K562 (cell line): ENCODE measurements at regions not wholly inside any gene's neighbourhood (a gene's known extent, or its start where the extent isn't known, plus 50 kb on each side); places are given as distances from the start of the nearest gene placed in this dataset.

Source experiments
- ATAC-seq: fragments of 200-7000 bp; cut with Tn5 transposase; 3 replicates; pipeline ENCODE4 v1.9.1; 2020; ENCODE audit warnings: moderate library complexity
- BruUV-seq: library from RNA; stranded (reverse); fragments of 400-500 nt; replicated peaks from 2 replicates; lab custom pipeline; 2021; lab: Mats Ljungman, UMichigan
- CTCF ChIA-PET: fragments of 300-600 bp; formaldehyde crosslinking; extraction: SDS; loops from one replicate; lab custom pipeline; 2021; ENCODE audit warnings: low intra/inter-chr PET ratio; lab: Yijun Ruan, JAX
- POLR2A ChIA-PET: fragments of 300-600, 350-650 bp; sonication (Branson Sonifier 250); formaldehyde crosslinking; extraction: SDS; loops from one replicate; lab custom pipeline; 2021; ENCODE audit warnings: antibody characterized with exemption, inconsistent platforms; lab: Yijun Ruan, JAX
- DNase-seq, 4 experiments: peaks; one replicate each; pipeline versions ENCODE4 v3.0.0 to v3.0.0-alpha.2; 2011 to 2018; ENCODE audit warnings: low spot score in 3 of 4, mixed read lengths in 3 of 4; ENCODE audit errors: extremely low read depth in 1 of 4
- FAIRE-seq: peaks from 2 replicates; lab custom pipeline; 2011; peaks lifted over from hg19 to GRCh38; lab: Jason Lieb, UNC
- H2AFZ ChIP-seq: 2 replicates; pipeline ENCODE4 v1.6.0; 2011; ENCODE audit warnings: low read depth, low read length, control low read depth, inconsistent platforms
- H3K27ac ChIP-seq: fragments of 200-600 bp; 3 replicates; pipeline ENCODE4 v1.8.0; 2011; ENCODE audit warnings: low read depth, mild to moderate bottlenecking, control low read depth, inconsistent platforms, low read length, moderate library complexity, mixed read lengths; ENCODE audit errors: extremely low read depth
- H3K27me3 ChIP-seq, 2 experiments: fragments of 300-600 bp in 1 of 2; 2 replicates in 1 of 2; 3 replicates in 1 of 2; pipeline versions ENCODE4 v1.6.0 to v1.8.0; 2011; ENCODE audit warnings: inconsistent platforms in 2 of 2, low read length in 2 of 2, mild to moderate bottlenecking in 1 of 2, mixed read lengths in 1 of 2, moderate library complexity in 1 of 2; ENCODE audit not compliant: control insufficient read depth in 2 of 2, insufficient read depth in 2 of 2
- H3K36me3 ChIP-seq: fragments of 300-600 bp; 3 replicates; pipeline ENCODE4 v1.8.0; 2011; ENCODE audit warnings: mild to moderate bottlenecking, low read length, inconsistent platforms; ENCODE audit not compliant: control insufficient read depth, insufficient read depth
- H3K4me1 ChIP-seq, 2 experiments: fragments of 200-600 bp in 1 of 2; replicated peaks in 1 of 2; 2 replicates in 1 of 2; 3 replicates in 1 of 2; pipeline versions ENCODE4 v1.5.1 to v1.8.0; 2011; ENCODE audit warnings: inconsistent platforms in 2 of 2, low read length in 2 of 2, mild to moderate bottlenecking in 1 of 2, mixed read lengths in 1 of 2, moderate library complexity in 1 of 2; ENCODE audit not compliant: control insufficient read depth in 2 of 2, insufficient read depth in 2 of 2
- H3K4me2 ChIP-seq: 2 replicates; pipeline ENCODE4 v1.6.1; 2011; ENCODE audit warnings: low read length, control low read depth, inconsistent platforms, mixed read lengths; ENCODE audit not compliant: insufficient read depth
- H3K4me3 ChIP-seq: fragments of 200-600 bp; sonication (generic), shearing (Covaris generic); 2 replicates; pipeline ENCODE4 v1.5.1; 2016; ENCODE audit warnings: control low read depth, inconsistent platforms
- H3K79me2 ChIP-seq: fragments of 200-600 bp; 3 replicates; pipeline ENCODE4 v1.8.0; 2011; ENCODE audit warnings: low read length, inconsistent platforms; ENCODE audit not compliant: control insufficient read depth, insufficient read depth
- H3K9ac ChIP-seq, 2 experiments: 2 replicates each; pipeline versions ENCODE4 v1.6.0 to v1.6.1; 2011; ENCODE audit warnings: low read depth in 2 of 2, low read length in 2 of 2, control low read depth in 1 of 2, inconsistent platforms in 1 of 2, mild to moderate bottlenecking in 1 of 2, mixed read lengths in 1 of 2; ENCODE audit not compliant: insufficient read depth in 1 of 2
- H3K9me1 ChIP-seq: one replicate; pipeline ENCODE4 v1.6.0; 2011; ENCODE audit warnings: inconsistent platforms, mild to moderate bottlenecking, low read length, moderate library complexity; ENCODE audit not compliant: control insufficient read depth, insufficient read depth
- H3K9me3 ChIP-seq: replicated peaks from 2 replicates; pipeline ENCODE4 v1.5.1; 2011; ENCODE audit warnings: low read depth, low read length, inconsistent platforms; ENCODE audit not compliant: control insufficient read depth, insufficient read depth
- H4K20me1 ChIP-seq: replicated peaks from 2 replicates; pipeline ENCODE4 v1.6.1; 2011; ENCODE audit warnings: low read length, inconsistent platforms, mixed read lengths; ENCODE audit not compliant: control insufficient read depth, insufficient read depth
- CLOCK ChIP-seq: fragments of 250-450 bp; sonication (Bioruptor Pico); IDR thresholded peaks from 2 replicates; pipeline ENCODE4 v1.4.0; 2020; ENCODE audit warnings: mild to moderate bottlenecking, moderate library complexity, borderline replicate concordance
- CREB3L1 ChIP-seq: fragments of 450-650 bp; IDR thresholded peaks from 2 replicates; pipeline ENCODE4 v1.6.1; 2014; ENCODE audit warnings: low read depth, mild to moderate bottlenecking, moderate library complexity, borderline replicate concordance
- NCOA6 ChIP-seq: fragments of 450-650 bp; IDR thresholded peaks from 2 replicates; pipeline ENCODE4 v1.6.1; 2017; ENCODE audit warnings: mild to moderate bottlenecking
- RBM14 ChIP-seq: fragments of 200-400 bp; formaldehyde crosslinking; IDR thresholded peaks from 2 replicates; pipeline ENCODE4 v1.6.1; 2018; ENCODE audit warnings: low read depth, mild to moderate bottlenecking, low read length, moderate library complexity, borderline replicate concordance; ENCODE audit not compliant: insufficient read depth
- RFX5 ChIP-seq: IDR thresholded peaks from 2 replicates; pipeline ENCODE4 v1.6.1; 2011; ENCODE audit warnings: low read depth, mild to moderate bottlenecking, improper control_type of control experiment, low read length
- TAF1 ChIP-seq: IDR thresholded peaks from 2 replicates; pipeline ENCODE4 v1.6.1; 2011; ENCODE audit warnings: mild to moderate bottlenecking, low read length, moderate library complexity; ENCODE audit not compliant: insufficient read depth, control insufficient read depth, severe bottlenecking; ENCODE audit errors: extremely low read depth
- ZBED1 ChIP-seq: IDR thresholded peaks from 2 replicates; pipeline ENCODE4 v1.6.1; 2014
- ZNF407 ChIP-seq: fragments of 450-650 bp; IDR thresholded peaks from 2 replicates; pipeline ENCODE4 v1.6.1; 2016; ENCODE audit warnings: low read depth
- ZSCAN29 ChIP-seq: fragments of 450-650 bp; IDR thresholded peaks from 2 replicates; pipeline ENCODE4 v1.6.1; 2017
- WGBS: fragments of 100-300 bp; shearing (Covaris generic); methylation state at CpG from one replicate; pipeline ENCODE4 v1.1.6; 2016; ENCODE audit warnings: low coverage, mixed read lengths; ENCODE audit not compliant: insufficient coverage; ENCODE audit errors: missing lambda C conversion rate; 5-methylcytosine and 5-hydroxymethylcytosine counted together
- in situ Hi-C: fragments of 300-500 bp; cut with MboI; formaldehyde crosslinking; loops from 4 replicates; pipeline ENCODE4 v1.15.0; 2018; ENCODE audit warnings: inconsistent platforms, mixed read lengths
- intact Hi-C: fragments of 100-400 bp; cut with micrococcal nuclease; formaldehyde crosslinking; loops from 2 replicates; pipeline ENCODE4 v1.14.2; 2022

GRCh38 chr10:31126593-31126992 is 94.9 kb upstream of the ZNF438 start (continued):
- TF ChIP-seq CLOCK (CRISPR knock-in tag) (no peak), CREB3L1 (no peak), ZBED1 (no peak), TAF1 (no peak), RFX5 (no peak)

GRCh38 chr10:31128536-31128935 is 96.9 kb upstream of the ZNF438 start:
- Histone ChIP-seq H3K4me3 (no peak overlapping the region), H3K4me1 (peaks cover 3 to 7% of the 10 kb centered on the region in 2 experiments), H3K4me2 (no peak overlapping the region), H3K79me2 (no peaks in the 10 kb centered on the region), H3K9me1 (no peaks in the 10 kb centered on the region), H3K27me3 (peaks cover 0 to 14% of the 10 kb centered on the region in 2 experiments; a peak in 3 of 5 replicates), H3K27ac (no peak overlapping the region), H2AFZ (no peak overlapping the region), H3K36me3 (no peaks in the 10 kb centered on the region), H4K20me1 (no peaks in the 10 kb centered on the region), H3K9me3 (no peaks in the 10 kb centered on the region), H3K9ac (no peak overlapping the region)
- no peak for DNase-seq
- ChIA-PET POLR2A (interaction anchor here (0.6 kb wide), 1 partner anchor 76 kb away, joined by 3 read pairs; no protein-coding TSS in a partner anchor), CTCF (no interaction called here)
- intact Hi-C loops, result no loop called here
- in situ Hi-C loops, result no loop called here
- no peak for FAIRE-seq
- no TSS peak for BruUV-seq
- 42% methylated on average over 2 of the region's 2 CpGs for WGBS
- ATAC-seq, result no peak
- TF ChIP-seq RBM14 (no peak), NCOA6 (no peak), ZNF407 (no peak), ZSCAN29 (no peak)
